Heart right ventricle (tissue), 16 donors: ENCODE measurements at regions not wholly inside any gene's neighbourhood (a gene's known extent, or its start where the extent isn't known, plus 50 kb on each side); places are given as distances from the start of the nearest gene placed in this dataset.

ENCODE experiments used
- ATAC-seq, 8 donors: fragments of 200-7000 bp; cut with Tn5 transposase; one replicate each; pipeline ENCODE4 v1.9.1; 2020; ENCODE audit warnings: mild to moderate bottlenecking in 8 of 8, moderate library complexity in 8 of 8, moderate number of reproducible peaks in 1 of 8
- DNase-seq, 2 donors: peaks; one replicate each; pipeline ENCODE4 v3.0.0-alpha.2; 2020
- H3K27ac ChIP-seq, 10 donors: fragments of 200-600 bp; sonication (generic) in 2 of 10; one replicate each; pipeline versions ENCODE4 v1.5.0 to v1.8.0; 2020 to 2022; ENCODE audit warnings: mild to moderate bottlenecking in 3 of 10
- H3K27me3 ChIP-seq, 7 donors: fragments of 200-600 bp; one replicate each; pipeline ENCODE4 v1.8.0; 2021 to 2022; ENCODE audit warnings: mild to moderate bottlenecking in 2 of 7
- H3K36me3 ChIP-seq, 9 donors: fragments of 200-600 bp; sonication (generic) in 1 of 9; one replicate each; pipeline versions ENCODE4 v1.5.0 to v1.8.0; 2020 to 2022; ENCODE audit warnings: mild to moderate bottlenecking in 2 of 9
- H3K4me1 ChIP-seq, 9 donors: fragments of 200-600 bp; sonication (generic) in 1 of 9; one replicate each; pipeline versions ENCODE4 v1.5.0 to v1.8.0; 2020 to 2022; ENCODE audit warnings: mild to moderate bottlenecking in 4 of 9
- H3K4me3 ChIP-seq, 10 donors: fragments of 200-600 bp; sonication (generic) in 2 of 10; one replicate each; pipeline versions ENCODE4 v1.5.0 to v1.8.0; 2020 to 2022; ENCODE audit warnings: mild to moderate bottlenecking in 7 of 10, moderate library complexity in 2 of 10
- H3K9me3 ChIP-seq, 11 donors: fragments of 200-600 bp in 10 of 11; sonication (generic) in 2 of 11; one replicate each; pipeline versions ENCODE4 v1.5.0 to v1.8.0; 2013 to 2022; ENCODE audit warnings: mild to moderate bottlenecking in 2 of 11, control low read depth in 1 of 11, moderate library complexity in 1 of 11
- WGBS, 2 donors: extraction: QIAGEN DNeasy Blood & Tissue Kit; methylation state at CpG; one replicate each; pipeline ENCODE4 v1.1.7; 2013; ENCODE audit warnings: inconsistent platforms in 1 of 2; 5-methylcytosine and 5-hydroxymethylcytosine counted together
- intact Hi-C, 10 donors: fragments of 100-400 bp; cut with DNase I; formaldehyde crosslinking; loops; one replicate each; pipeline versions ENCODE4 v1.11.1 to v1.14.2; 2022
- TF ChIP-seq, protein P1 (sequence below), 9 donors: fragments of 200-600 bp; sonication (generic) in 2 of 9; IDR thresholded peaks; one replicate each; pipeline versions ENCODE4 v1.5.0 to v1.8.0; 2021 to 2022; ENCODE audit warnings: antibody characterized with exemption in 9 of 9, mild to moderate bottlenecking in 5 of 9, moderate library complexity in 1 of 9
- donor health status: Arrhythmogenic right ventricular cardiomyopathy.
- donor health status: ischemic (EF 13 %, LVEDD 7.1; RV severe dilation, severe dysfunction).
- donor health status: healthy with polysubstance abuse.
- donor health status: DM: no; HTN: yes; CAD: no.
- donor health status: DM: no; HTN: no; CAD: no.
- donor health status: ischemic (EF 25% LVEDD 6.9; RV normal size, moderate dysfunction).
- donor health status: ischemic (EF 25% LVEDD 5.7; RV mildly dilated, moderate dysfunction).
- donor health status: healthy.
- donor health status: DM: yes; HTN: yes; CAD: no.
- donor health status: Ischemic cardiomyopathy.
- donor health status: ischemic (EF 35%, LVEDD 5.7; RV mildly dilated, moderate dysfunction).
- donor health status: nonischemic (EF 11% LVEDD 7.7; RV severe dilation, severe dysfunction).
- donor health status: DM: yes; HTN: yes; CAD: no.
- donor health status: PGD.
- donor health status: ischemic (EF 29% LVEDD 5.4; RV normal size, mild dysfunction).
- donor health status: nonischemic (EF 23%, LVEDD 6.1; RV moderate dilation, normal function).

GRCh38 chrX:18016941-18017340 is 155.8 kb upstream of the RAI2 start:
- H3K36me3 ChIP-seq = no peaks in the 10 kb centered on the region
- DNase-seq = no peak
- 60 to 61% methylated on average over 4 of the region's 4 CpGs for WGBS, 2 donors
- H3K9me3 ChIP-seq = no peaks in the 10 kb centered on the region
- intact Hi-C loops = no loop called here
- no peaks in the 10 kb centered on the region for H3K4me1 ChIP-seq
- no peak for ATAC-seq
- no peak overlapping the region for H3K4me3 ChIP-seq
- TF ChIP-seq, protein P1, sequence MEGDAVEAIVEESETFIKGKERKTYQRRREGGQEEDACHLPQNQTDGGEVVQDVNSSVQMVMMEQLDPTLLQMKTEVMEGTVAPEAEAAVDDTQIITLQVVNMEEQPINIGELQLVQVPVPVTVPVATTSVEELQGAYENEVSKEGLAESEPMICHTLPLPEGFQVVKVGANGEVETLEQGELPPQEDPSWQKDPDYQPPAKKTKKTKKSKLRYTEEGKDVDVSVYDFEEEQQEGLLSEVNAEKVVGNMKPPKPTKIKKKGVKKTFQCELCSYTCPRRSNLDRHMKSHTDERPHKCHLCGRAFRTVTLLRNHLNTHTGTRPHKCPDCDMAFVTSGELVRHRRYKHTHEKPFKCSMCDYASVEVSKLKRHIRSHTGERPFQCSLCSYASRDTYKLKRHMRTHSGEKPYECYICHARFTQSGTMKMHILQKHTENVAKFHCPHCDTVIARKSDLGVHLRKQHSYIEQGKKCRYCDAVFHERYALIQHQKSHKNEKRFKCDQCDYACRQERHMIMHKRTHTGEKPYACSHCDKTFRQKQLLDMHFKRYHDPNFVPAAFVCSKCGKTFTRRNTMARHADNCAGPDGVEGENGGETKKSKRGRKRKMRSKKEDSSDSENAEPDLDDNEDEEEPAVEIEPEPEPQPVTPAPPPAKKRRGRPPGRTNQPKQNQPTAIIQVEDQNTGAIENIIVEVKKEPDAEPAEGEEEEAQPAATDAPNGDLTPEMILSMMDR (IDR thresholded peaks at IDR 0.05) = no peak
- H3K27me3 ChIP-seq = no peaks in the 10 kb centered on the region
- H3K27ac ChIP-seq = no peak overlapping the region

DNA sequence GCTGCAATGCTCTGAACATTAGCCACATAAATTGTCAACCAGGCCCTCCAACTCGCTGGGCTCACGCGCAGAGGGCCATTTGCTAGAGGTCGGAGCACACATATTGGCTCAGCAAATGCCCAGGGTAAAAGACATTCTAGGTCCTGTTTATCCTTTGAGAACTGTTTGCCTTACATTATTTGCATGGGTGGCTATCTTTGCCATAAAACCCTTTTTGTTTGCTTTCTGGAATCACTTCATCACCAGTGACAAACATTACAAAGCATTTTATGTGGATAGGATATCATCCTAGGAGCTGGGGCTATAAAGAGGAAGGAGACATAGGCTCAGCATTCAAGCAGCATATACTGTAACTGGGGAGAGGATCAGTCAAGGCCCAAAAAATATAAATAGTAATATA is 149.2 kb upstream of the RAI2 start:
- no peak overlapping the region for H3K4me3 ChIP-seq
- intact Hi-C loops = no loop called here

DNA sequence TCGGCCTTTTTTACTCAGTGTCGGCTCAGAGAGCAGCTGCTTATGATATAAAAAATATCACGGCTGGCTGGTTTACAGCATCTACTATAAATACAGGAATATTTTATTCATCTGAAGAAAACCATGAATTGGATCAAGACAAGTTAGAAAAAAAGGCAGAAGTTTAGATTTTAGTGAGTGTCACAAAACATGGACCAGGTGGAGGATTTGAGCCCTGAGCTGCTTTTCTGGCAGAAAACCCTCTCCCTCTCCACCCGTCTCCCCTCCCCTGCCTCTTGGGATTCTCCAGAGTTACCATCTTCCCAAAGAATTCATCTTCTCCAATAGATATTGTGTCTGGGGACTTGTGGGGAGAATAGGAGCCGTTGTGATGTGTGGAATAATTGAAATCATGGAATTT is 142.8 kb upstream of the RAI2 start:
- intact Hi-C loops = no loop called here
- H3K36me3 ChIP-seq = no peaks in the 10 kb centered on the region
- 61 to 68% methylated on average over 5 of the region's 5 CpGs for WGBS, 2 donors
- no peak for DNase-seq
- TF ChIP-seq, protein P1 (IDR thresholded peaks at IDR 0.05) = no peak
- no peaks in the 10 kb centered on the region for H3K9me3 ChIP-seq
- no peak overlapping the region for H3K4me3 ChIP-seq
- no peak for ATAC-seq
- peaks cover 0 to 55% (median 0%) of the 10 kb centered on the region in 7 donors for H3K27me3 ChIP-seq
- no peaks in the 10 kb centered on the region for H3K4me1 ChIP-seq
- H3K27ac ChIP-seq = no peak overlapping the region

More for the DNA sequence above, 149.2 kb upstream of the RAI2 start:
- ATAC-seq (no peak), DNase-seq (no peak)
- Histone ChIP-seq H3K9me3 (no peaks in the 10 kb centered on the region), H3K27ac (no peak overlapping the region), H3K36me3 (no peaks in the 10 kb centered on the region), H3K4me1 (no peaks in the 10 kb centered on the region), H3K27me3 (peaks cover 0 to 29% (median 0%) of the 10 kb centered on the region in 7 donors)
- TF ChIP-seq, protein P1 (IDR thresholded peaks at IDR 0.05) = no peak
- 93 to 96% methylated on average over 4 of the region's 4 CpGs for WGBS, 2 donors

DNA sequence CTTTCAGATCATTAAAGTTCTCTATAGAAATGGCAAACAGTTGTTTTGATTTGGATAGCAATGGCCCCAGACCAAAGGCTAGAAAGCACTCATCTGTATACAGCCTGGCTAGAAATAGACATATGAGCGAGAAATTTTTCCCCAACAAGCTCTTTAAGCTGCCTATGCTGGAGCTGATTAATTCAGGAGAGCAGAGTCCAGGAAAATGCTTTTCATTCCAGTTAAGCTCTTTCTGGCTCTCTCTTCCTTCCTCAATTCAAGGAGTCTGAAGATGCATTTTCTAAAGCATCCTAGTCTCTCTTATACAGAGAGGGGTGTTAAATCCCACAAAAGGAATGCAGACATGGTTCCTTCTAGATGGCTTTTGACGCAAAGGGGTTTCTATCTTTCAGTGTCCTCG is 141.7 kb upstream of the RAI2 start:
- intact Hi-C loops = no loop called here
- TF ChIP-seq, protein P1 (IDR thresholded peaks at IDR 0.05) = no peak

More for the DNA sequence above, 141.7 kb upstream of the RAI2 start:
- Histone ChIP-seq H3K27ac (no peak overlapping the region), H3K27me3 (peaks cover 0 to 46% (median 0%) of the 10 kb centered on the region in 7 donors), H3K36me3 (no peaks in the 10 kb centered on the region), H3K4me1 (no peaks in the 10 kb centered on the region), H3K4me3 (no peak overlapping the region), H3K9me3 (no peaks in the 10 kb centered on the region)
- no peak for ATAC-seq
- WGBS, 2 donors = 67 to 80% methylated on average over 3 of the region's 3 CpGs
- no peak for DNase-seq
